GM21723 (cell line): ENCODE measurements at regions not wholly inside any gene's neighbourhood (a gene's known extent, or its start where the extent isn't known, plus 50 kb on each side); places are given as distances from the start of the nearest gene placed in this dataset.
A peak's percentile ranks its signal among the peaks of the same experiment; 100 is the strongest.

Source experiments
- ATAC-seq: cut with Tn5 transposase; IDR thresholded peaks from one replicate; pipeline ENCODE4 v1.9.1; 2021; ENCODE audit warnings: mild to moderate bottlenecking, moderate library complexity; ENCODE audit not compliant: unreplicated experiment

DNA sequence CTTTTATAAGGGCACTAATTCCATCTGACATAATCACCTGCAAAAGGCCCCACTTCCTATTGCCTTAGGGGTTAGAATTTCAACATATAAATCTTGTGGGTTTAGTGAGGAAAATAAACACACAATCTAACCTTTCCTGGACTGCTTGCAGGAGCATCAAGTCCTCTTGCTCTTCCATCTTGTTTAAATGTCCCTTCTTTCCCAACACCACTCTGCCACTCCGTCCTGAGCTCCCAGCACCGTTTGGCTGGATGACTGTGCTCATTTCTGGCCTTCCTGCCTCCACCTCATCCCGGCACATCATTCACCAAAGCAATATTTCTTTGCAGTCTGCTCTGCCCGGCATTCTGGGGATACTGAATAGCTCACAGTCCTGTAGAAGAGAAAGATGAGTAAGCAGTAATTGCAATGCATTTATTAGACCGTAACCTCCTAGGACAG is 247.8 kb downstream of the BCL2 start:
- ATAC-seq, result no peak

DNA sequence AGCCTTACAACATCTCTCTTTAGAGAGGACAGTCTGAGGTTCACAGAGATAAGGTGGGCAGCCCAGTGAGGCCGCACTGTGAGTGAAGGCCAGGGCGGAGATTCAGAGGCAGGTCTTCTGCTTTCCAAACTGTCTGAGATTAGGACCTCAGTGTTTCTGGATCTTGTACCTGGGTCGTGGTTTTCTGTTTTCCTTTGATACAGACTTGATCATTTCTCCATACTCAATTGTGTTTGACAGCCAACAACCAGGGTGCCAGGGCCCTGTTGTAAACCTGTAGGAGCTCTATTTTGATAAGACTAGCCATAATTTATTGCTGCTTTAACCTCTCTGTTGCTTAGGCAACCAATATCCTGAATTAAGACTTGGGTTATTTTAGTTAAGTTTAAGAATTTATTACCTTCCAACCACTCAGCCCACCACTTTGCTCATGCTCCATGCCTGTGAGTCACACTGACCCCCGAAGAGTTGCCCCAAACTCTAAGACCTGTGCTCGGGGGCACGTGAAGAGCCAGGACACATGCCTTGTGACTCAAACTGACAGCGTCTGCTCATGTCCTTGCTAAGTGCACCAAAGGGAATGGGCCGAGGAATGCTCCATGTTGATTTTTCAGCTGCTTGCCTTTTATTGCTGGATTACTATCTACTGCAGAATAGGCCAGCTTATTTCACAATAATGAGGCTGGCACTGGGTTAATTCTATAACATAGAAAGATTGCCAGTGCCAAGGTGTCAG is 248.6 kb downstream of the BCL2 start:
- ATAC-seq, result no peak

DNA sequence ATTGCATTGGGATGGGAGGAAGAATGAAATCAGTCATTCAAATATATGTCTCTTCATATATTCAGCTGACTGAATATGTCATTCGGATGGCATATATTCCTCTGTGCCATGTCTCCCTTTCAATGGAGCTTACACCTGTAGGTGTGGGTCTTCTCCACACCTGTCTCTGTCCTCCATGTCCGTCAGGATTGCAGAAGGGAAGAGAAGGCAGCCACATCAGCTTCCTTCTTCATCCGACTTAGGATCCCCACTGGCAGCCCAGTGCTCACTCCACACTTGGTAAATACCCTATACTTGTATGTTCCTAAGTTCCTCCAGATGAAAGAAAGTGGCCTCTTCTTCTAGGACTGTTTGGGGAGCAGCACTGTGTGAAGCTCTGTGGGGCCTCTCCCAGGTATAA is 250.1 kb downstream of the BCL2 start:
- ATAC-seq, result no peak

DNA sequence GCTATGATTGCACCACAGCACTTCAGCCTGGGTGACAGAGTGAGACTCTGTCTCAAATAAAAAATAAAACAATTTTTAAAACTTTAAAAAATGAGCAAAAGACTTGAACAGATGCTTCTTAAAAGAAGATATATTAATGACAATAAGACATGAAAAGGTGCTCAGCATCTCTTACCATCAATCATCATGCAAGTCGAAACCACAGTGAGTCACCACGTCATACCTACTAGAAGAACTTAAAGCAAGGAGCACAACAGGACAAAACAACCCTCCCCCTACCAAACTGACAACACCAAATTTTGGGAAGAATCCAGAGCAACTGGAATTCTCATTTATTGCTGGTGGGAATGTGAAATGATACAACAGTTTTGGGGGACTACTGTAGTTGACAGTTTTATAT is 251.6 kb downstream of the BCL2 start:
- ATAC-seq, result no peak

DNA sequence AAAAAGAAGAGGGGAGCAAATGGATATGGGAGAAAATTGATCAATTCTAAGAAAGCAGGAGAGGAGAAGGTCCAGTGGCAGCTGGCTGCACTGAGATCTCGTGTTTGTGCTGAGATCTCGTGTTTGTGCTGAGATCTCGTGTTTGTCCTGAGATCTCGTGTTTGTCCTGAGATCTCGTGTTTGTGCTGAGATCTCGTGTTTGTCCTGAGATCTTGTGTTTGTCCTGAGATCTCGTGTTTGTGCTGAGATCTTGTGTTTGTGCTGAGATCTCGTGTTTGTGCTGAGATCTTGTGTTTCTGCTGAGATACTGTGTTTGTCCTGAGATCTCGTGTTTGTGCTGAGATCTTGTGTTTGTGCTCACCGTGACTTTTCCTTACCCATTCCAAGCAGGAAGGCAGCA is 254.4 kb downstream of the BCL2 start:
- no peak for ATAC-seq

DNA sequence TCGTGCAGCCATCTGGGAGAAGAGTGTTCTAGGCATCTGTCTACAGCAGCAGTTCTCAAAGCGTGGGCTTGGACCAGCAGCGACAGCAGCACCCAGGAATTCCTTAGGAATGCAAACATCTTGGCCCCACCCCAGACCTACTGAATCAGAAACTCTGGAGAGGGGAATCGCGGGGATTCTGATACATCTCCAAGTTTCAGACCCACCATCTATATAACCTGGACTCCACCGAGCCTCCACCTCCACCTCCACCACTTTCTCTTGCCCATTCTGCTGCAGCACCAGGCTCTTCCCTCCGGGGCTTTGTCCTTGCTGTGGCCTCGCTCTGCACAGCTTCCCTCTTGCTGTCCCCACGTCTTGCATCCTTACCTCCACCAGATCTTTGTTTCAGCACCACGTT is 256.4 kb downstream of the BCL2 start:
- no peak for ATAC-seq

DNA sequence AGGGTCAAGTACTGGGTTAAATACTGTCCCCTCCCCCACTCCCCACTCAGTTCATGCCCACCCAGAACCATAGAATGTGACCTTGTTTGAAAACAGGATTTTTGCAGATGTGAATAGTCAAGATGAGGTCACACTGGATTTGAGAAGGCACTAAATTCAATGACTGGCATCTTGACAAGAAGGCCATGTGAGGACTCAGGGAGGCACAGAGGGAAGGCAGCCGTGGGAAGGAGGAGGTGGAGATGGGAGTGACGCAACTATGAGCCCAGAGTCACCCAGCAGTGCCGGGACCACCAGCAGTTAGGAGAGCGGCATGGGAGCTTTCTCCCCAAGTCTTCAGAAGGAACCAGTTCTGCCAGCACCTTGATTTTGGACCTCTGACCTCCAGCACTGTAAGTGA is 257.3 kb downstream of the BCL2 start:
- ATAC-seq, result no peak

DNA sequence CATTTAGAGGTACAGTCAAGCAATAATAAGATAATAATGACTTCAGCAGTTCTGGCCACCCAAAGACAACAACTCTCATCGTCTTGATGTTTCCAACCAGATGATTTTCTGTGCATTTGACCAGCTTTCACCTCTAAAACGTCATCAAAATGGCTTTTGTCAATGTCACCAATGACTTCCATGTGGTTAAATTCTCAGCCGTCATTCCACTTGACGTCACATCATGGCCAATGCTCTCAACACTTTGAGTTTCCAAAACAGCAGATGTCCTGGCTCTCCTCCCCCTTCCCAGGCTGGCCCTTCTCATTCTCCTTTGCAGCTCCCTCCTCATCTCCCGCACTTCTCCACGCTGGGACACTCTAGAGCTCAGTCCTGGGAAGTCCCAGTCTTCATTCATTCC is 258.3 kb downstream of the BCL2 start:
- no peak for ATAC-seq

DNA sequence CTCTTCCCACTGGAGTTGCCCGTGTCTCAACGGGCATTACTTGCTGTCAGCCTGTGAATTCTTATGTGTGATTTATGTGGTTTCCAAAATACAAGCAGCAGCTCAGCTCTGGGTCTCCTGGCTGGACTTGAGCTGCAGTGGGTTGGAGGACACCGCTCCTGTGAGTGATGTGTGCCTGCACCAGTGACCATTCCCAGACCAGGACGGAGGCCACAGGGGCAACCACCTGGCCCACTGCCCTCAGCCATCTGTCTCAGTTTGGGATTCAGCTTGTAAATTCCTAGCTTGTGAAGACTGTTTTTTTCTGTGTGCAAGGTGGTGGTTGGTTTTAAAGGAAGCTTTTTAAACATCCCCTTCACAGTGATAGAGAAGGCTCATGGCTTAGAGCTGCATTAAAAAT is 261.0 kb downstream of the BCL2 start:
- ATAC-seq, result no peak

DNA sequence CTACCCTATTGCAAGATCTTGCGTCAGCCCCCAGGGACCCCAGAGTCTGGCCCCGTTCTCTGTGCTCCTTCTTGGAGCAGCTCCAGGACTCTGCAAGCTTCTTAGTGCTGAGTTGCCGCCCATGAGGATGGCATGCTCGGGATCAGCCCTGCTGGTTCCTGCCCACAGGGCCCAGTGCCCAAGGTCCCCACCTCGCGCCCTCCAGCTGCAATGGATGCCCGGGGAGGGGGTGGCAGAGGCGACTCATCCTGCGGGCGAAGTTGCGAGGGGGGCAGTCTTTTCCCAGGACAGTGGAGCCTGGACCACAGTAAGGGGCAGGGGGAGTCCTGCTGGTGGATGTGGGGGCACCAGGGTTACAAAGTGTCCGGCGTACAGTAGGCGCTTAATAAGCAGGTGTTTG is 261.9 kb downstream of the BCL2 start:
- no peak for ATAC-seq

DNA sequence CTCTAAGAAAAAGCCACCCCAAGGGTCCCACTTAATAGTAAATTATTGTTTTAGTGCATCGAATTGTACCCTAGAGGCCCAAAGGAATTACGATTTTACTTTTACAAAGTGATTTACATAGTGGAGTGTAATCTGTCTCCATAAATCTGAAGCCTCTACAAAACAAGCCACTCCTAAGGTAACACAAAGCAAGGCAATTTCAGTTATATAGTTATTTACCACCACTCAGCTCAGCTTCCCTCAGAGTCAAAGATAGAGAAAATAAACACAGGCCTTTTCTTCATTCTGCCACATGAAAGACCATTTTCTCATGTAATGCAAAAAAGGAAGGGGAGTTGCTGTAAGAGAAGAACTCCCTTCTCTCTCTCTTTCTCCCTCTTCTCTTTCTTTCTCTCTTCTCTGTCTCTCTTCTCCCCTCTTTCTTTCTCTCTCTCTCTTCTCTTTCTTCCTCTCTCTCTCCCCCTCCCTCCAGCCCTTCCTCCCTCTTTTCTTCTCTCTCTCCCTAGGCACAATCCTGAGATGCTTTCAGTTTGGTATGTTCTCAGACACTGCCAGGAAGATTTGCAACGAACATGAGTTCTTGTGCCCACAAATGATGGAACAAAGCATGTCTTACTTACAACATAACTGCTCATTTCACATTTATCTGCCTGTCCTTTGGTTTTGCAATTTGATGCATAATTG is 264.5 kb downstream of the BCL2 start:
- ATAC-seq, result no peak

DNA sequence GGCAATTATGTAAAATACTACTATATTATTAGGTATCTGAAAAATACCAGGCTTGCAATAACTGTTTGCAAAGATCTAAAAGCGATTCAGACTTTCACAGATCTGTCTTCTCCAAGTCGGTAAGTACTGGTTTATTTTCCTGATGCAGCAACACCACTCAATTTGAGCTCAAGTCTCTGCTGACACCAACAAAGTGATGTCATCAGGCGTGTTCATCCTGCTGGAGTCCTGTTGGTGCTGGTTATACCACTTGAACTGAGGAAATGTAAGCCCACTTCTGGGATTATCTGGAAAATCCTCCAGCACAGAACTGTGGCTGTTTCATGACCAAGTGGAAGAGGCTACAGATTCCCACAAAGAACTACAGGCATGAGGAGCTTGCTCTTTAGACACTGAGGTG is 267.6 kb downstream of the BCL2 start:
- no peak for ATAC-seq

DNA sequence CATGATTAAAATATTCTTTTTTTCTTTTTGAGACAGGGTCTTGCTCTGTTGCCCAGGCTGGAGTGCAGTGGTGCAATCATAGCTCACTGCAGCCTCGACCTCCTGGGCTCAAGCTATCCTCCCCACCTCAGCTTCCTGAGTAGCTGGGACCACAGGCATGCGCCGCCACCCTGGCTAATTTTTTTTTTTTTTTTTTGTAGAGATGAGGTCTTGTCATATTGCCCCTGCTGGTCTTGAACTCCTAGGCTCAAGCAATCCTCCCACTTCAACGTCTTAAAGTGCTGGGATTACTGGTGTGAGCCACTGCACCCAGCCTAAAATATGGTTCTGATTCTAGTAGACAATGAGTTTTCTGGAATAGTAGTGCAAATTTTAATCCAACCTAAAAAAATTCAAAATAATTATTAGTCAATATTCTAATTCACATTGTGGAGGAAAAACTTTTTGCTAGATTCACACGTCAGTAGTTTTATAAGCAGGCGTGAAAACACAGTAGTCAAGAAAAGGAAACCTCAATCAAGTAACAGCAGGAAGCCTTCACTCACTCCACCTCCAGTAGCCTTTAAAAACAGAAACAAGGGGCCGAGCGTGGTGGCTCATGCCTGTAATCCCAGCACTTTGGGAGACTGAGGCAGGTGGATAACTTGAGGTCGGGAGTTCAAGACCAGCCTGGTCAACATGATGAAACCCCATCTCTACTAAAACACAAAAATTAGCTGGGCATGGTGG is 268.7 kb downstream of the BCL2 start:
- peak; percentile 77 for ATAC-seq

DNA sequence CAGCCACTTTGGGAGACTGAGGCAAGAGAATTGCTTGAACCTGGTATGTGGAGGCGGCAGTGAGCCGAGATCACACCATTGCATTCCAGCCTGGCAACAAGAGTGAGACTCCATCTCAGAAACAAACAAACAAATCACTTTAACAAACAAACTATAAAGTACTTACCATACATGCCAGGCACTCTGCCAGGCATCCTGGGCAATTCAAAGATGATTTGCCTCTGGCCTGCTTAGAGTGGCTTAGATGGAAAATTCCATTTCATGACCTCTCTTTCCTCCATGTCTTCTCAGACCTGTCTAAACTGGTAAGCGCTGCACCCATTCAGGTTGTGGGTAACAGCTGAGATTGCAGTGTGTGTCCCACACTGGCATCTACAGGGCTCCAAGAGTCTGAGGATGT is 273.2 kb downstream of the BCL2 start:
- no peak for ATAC-seq

DNA sequence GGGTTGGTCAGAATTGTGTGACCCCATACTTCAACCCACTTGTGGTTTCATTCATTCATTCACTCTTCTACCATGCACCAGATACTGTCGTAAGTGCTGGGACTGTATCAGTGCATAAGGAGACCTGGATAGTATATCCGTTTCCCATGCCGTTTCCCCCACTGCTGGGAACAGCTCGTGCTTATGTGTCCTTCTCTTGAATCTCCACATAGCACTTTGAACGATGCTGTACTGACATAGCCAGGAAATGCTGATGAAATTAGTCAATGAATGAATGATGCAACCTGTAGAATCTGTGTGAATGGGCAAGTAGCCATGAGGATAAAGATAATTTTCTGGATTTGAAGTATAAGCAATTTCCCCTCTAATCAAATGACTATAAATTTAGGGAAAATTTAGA is 276.1 kb downstream of the BCL2 start:
- no peak for ATAC-seq

DNA sequence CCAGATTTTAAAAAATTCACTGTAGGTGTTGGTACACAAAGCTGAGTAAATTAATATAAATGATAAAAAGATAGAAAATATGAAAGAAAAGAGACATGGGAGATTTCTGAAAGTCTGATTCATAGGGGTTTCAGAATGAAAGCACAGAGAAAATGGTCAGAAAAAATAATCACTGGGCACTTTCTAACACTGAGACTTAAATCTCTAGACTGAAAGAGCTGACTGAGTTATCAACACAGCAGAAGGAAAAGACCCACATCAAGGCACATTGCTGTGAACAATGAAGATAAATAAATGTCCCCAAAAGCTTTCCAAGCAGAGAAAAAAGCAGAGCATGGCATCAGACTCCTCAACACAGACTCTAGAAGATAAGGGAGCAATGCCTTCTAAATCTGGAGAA is 277.2 kb downstream of the BCL2 start:
- no peak for ATAC-seq

DNA sequence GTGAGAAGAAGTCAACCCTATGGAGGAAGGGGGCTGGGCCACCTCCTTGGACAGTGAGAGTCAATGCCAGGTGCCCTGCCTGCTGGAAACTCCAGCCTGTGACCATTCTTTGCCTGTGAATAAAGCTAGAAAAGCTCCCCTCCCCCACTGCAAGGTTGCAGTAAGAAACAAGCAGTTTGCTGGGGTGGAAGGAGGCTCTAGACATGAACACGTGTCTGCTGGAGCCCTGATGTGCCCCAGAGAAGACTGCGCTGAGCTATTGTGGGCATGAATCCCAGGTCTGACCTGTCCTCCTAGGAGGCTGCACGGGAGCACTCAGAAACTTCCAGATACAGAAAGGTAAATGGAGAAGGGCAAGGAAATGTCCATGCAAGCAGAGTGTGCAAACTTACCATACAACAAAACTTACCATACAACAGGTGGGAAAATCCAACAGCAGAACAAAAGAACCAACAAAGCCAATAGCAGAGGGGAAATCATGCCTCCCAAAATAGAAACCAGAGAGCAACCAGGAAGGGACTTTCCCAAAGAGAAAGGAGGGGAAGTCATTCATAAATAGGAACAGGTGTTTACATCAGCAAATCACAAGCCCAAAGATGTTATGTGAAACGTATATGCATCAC is 278.7 kb downstream of the BCL2 start:
- ATAC-seq, result peak; percentile 70

DNA sequence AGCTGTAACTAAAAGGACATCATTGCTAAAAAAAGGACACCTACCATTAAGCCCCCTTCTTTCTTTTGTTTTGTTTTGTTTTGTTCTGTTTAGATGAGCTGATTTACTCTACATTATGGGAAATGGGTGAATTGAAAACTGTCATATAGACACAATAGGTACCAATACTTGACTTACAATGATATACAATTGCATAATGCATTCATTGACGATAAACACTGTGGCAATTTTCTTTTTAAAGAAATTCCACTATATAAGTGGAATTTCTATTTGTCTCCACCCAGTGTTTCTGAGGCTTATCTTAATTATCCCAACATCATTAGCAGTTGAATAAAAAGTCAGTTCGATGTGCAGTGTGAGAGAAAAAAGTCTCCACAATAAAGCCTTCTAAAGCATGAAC is 282.1 kb downstream of the BCL2 start:
- no peak for ATAC-seq

DNA sequence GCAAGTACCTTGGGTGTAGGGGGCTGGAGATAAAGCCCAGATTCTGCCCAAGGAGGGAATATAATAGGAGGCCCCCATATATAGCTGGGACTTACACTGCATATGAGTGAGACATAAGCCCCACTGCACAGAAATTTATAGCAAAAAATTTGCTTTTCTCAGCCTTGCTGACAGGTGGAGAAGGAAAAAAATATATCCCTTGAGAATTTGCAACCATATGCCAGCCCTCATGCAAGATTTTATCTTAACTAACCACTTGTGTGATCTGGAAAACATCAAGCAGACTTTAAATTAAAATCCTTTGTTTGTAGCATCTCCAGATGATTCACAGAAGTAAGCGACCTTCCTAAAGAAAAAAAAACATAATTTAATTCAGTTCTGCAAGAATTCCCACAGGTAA is 288.2 kb downstream of the BCL2 start:
- ATAC-seq, result no peak
